ENCODE measurements at regions not wholly inside any gene's neighbourhood (a gene's known extent, or its start where the extent isn't known, plus 50 kb on each side); places are given as distances from the start of the nearest gene placed in this dataset.
"Not testable (repeated sequence)": the region's sequence is repeated elsewhere in the genome, so short reads cannot be mapped to it uniquely, and the experiment has no call there.

DNA sequence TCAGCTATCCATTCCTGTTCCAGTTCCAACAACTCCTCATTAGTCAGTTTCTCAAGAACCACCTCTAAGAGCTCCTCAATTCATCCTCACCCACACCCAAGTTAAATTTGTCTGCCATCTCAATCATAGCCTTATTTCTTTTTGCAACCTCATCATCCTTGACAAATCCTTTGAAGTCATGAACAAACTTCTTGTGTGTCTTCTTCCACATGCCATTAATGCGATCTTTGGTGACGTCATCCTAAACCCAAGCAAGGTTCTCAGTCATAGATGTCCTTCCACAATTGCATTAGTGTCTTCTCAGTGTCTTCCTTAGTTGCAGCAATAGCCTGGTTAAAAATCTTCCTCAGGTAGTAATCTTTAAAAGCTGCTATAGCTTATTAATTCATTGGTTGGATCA is 71.2 kb upstream of the FSIP2 start:
- DNase-seq = no peak

DNA sequence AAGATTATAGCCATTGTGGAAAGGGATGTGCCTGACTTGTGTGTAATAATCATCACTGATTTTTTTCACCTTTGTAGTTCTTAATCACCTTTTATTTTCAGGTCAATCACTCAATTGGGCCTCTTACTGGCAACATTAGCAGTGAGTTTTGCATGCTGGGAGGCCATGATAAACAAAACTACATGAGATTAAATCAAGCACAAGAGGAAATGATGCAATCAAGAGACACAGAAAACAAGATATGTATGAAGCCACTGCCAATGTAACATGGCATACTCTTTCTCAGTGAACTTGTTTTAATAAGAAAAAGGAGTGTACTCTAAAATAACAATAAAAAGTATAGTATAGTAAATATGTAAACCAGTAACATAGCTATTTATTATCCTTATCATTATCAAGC is 69.9 kb upstream of the FSIP2 start:
- DNase-seq = no peak

DNA sequence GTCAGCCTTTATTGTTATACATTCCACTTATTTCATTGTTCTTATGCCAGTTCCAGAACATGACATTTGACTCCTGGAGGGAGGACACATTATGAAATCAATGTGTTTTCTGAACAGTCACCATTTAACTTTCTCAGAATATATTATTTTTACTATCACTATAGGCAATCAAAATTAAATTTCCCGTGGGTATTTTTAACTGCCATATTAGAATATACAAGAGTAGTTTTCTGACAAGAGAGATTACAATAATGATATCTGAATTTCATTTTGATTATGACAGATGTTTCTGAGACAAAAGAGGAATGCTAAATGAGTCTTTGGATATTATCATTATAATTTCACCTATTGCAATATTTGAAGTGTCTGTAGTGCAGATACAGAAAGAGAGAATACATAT is 64.4 kb upstream of the FSIP2 start:
- DNase-seq = no peak

DNA sequence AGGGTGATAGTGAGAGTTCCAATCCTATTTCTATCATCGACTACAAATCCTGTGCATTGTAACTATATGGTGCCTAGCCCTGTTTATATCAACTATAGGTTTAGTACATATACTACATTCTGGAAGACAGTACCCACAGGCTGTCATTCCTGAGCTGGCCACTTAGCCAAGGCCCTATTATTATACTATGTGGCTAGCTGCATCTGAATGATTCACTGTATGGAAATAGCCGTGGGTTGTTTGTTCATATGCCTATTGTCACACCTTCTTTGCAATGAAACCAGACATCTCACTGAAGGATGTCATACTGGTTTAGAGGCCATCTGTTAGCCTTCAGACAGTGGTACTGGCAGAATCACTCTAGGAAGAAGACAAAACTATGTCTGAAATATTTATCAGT is 62.3 kb upstream of the FSIP2 start:
- no peak for DNase-seq

DNA sequence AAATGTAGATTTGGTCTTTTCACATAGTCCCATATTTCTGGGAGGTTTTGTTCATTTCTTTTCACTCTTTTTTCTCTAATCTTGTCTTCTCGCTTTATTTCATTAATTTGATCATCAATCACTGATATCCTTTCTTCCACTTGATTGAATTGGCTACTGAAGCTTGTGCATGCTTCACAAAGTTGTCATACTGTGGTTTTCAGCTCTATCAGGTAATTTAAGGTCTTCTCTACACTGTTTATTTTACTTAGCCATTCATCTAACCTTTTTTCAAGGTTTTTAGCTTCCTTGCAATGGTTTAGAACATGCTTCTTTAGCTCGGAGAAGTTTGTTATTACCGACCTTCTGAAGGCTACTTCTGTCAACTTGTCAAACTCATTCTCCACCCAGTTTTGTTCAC is 51.6 kb upstream of the FSIP2 start:
- DNase-seq = not testable (repeated sequence)

DNA sequence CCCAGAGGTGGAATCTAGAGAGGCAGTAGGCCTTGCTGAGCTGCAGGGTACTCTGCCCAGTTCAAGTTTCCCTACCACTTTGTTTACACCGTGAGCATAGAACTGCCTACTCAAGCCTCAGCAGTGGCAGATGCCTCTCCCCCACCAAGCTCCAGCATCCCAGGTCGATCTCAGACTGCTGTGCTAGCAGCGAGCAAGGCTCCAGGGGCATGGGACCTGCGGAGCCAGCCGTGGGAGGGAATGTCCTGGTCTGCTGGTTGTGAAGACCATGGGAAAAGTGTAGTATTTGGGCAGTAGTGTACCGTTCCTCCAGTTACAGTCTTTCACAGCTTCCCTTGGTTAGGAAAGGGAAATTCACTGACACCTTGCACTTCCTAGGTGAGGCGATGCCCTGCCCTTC is 50.6 kb upstream of the FSIP2 start:
- DNase-seq = no peak
